Activated T-helper 1 cell treated with anti-CD3 and anti-CD28 coated beads, Interleukin-12 subunit alpha, Interleukin-12 subunit beta, Interleukin-2, Interleukin-4 antibody, amounts not matched to agents 30 ng/mL and 10 ng/mL and 1 ng/mL, durations not matched to agents 14 hours and 24 hours and 36 hours (primary cell): ENCODE measurements at regions not wholly inside any gene's neighbourhood (a gene's known extent, or its start where the extent isn't known, plus 50 kb on each side); places are given as distances from the start of the nearest gene placed in this dataset.

Source experiments
- DNase-seq: peaks from one replicate; pipeline ENCODE4 v3.0.0; 2021; ENCODE audit warnings: low spot score
- H3K27ac Mint-ChIP-seq: one replicate; pipeline ENCODE4 v1.8.0; 2021; ENCODE audit warnings: mild to moderate bottlenecking, mixed read lengths
- H3K27me3 Mint-ChIP-seq: one replicate; pipeline ENCODE4 v1.8.0; 2022; ENCODE audit warnings: mild to moderate bottlenecking, moderate library complexity, mixed read lengths; ENCODE audit not compliant: insufficient read depth
- H3K36me3 Mint-ChIP-seq: one replicate; pipeline ENCODE4 v1.8.0; 2021; ENCODE audit warnings: low read depth, mixed read lengths
- H3K4me1 Mint-ChIP-seq: one replicate; pipeline ENCODE4 v1.8.0; 2021; ENCODE audit warnings: low read depth, mixed read lengths
- H3K4me3 Mint-ChIP-seq: one replicate; pipeline ENCODE4 v1.8.0; 2021; ENCODE audit warnings: mild to moderate bottlenecking, moderate library complexity, mixed read lengths
- H3K9me3 Mint-ChIP-seq: one replicate; pipeline ENCODE4 v1.8.0; 2021; ENCODE audit warnings: mixed read lengths
- intact Hi-C: fragments of 100-400 bp; cut with micrococcal nuclease; formaldehyde crosslinking; loops from one replicate; pipeline ENCODE4 v1.15.1; 2024

GRCh38 chr18:59051470-59052165, 88.1 kb upstream of the SEC11C start:
- peaks cover 8% of the 10 kb centered on the region for H3K27me3 Mint-ChIP-seq

GRCh38 chr18:59052965-59053820, 86.5 kb upstream of the SEC11C start:
- no peak for DNase-seq
- Mint-ChIP-seq H3K27me3 (peaks cover 8% of the 10 kb centered on the region), H3K27ac (no peak overlapping the region), H3K4me1 (no peaks in the 10 kb centered on the region), H3K36me3 (no peaks in the 10 kb centered on the region), H3K4me3 (no peak overlapping the region), H3K9me3 (no peaks in the 10 kb centered on the region)
- intact Hi-C loops, result no loop called here

More at GRCh38 chr18:59051470-59052165, 88.1 kb upstream of the SEC11C start:
- Mint-ChIP-seq H3K4me1 (no peaks in the 10 kb centered on the region), H3K36me3 (no peaks in the 10 kb centered on the region), H3K4me3 (no peak overlapping the region), H3K9me3 (no peaks in the 10 kb centered on the region), H3K27ac (no peak overlapping the region)
- intact Hi-C loops, result no loop called here
- DNase-seq, result no peak

GRCh38 chr18:59054496-59055287, 85.0 kb upstream of the SEC11C start:
- DNase-seq, result no peak
- intact Hi-C loops, result no loop called here

GRCh38 chr18:59055345-59056032, 84.2 kb upstream of the SEC11C start:
- H3K4me3 Mint-ChIP-seq, result no peak overlapping the region
- DNase-seq, result no peak
- no peak overlapping the region for H3K27ac Mint-ChIP-seq
- no peaks in the 10 kb centered on the region for H3K36me3 Mint-ChIP-seq
- intact Hi-C loops, result no loop called here
- peaks cover 12% of the 10 kb centered on the region for H3K27me3 Mint-ChIP-seq
- no peaks in the 10 kb centered on the region for H3K9me3 Mint-ChIP-seq
- no peaks in the 10 kb centered on the region for H3K4me1 Mint-ChIP-seq

More at GRCh38 chr18:59054496-59055287, 85.0 kb upstream of the SEC11C start:
- no peaks in the 10 kb centered on the region for H3K36me3 Mint-ChIP-seq
- no peak overlapping the region for H3K4me3 Mint-ChIP-seq
- H3K27me3 Mint-ChIP-seq, result peaks cover 12% of the 10 kb centered on the region
- no peaks in the 10 kb centered on the region for H3K9me3 Mint-ChIP-seq
- no peak overlapping the region for H3K27ac Mint-ChIP-seq
- no peaks in the 10 kb centered on the region for H3K4me1 Mint-ChIP-seq

- peak; percentile 25 for DNase-seq
- no peak overlapping the region for H3K4me3 Mint-ChIP-seq
- intact Hi-C loops, result loop anchor here (1.0 kb wide), 1 partner anchor 276 kb away; no protein-coding TSS in a partner anchor
- H3K36me3 Mint-ChIP-seq, result no peaks in the 10 kb centered on the region
- H3K4me1 Mint-ChIP-seq, result no peaks in the 10 kb centered on the region
- H3K27ac Mint-ChIP-seq, result no peak overlapping the region
- H3K27me3 Mint-ChIP-seq, result peaks cover 17% of the 10 kb centered on the region
- no peaks in the 10 kb centered on the region for H3K9me3 Mint-ChIP-seq
Observed at GRCh38 chr18:59056706-59057492, 82.8 kb upstream of the SEC11C start.

DNA sequence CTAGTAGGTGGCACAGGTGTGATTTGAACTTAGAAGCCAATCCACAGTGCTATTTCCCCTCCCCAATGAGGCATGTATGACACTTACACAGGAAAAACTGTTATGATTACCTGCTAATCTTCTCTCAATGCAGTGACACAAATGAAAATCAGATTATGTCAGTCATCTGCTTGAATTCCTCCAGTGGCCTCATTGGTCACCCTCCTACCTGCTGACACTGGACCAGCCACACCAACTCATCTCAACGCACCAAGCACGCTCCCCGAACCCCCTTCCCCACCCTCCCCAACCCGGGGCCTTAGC, 82.2 kb upstream of the SEC11C start:
- intact Hi-C loops, result loop anchor here (1.0 kb wide), 1 partner anchor 276 kb away; no protein-coding TSS in a partner anchor
- H3K4me3 Mint-ChIP-seq, result no peak overlapping the region
- DNase-seq, result no peak
- H3K9me3 Mint-ChIP-seq, result no peaks in the 10 kb centered on the region
- no peaks in the 10 kb centered on the region for H3K36me3 Mint-ChIP-seq
- no peaks in the 10 kb centered on the region for H3K4me1 Mint-ChIP-seq
- H3K27ac Mint-ChIP-seq, result no peak overlapping the region
- H3K27me3 Mint-ChIP-seq, result peaks cover 17% of the 10 kb centered on the region

GRCh38 chr18:59057969-59058368, 81.7 kb upstream of the SEC11C start:
- DNase-seq, result no peak
- peaks cover 17% of the 10 kb centered on the region for H3K27me3 Mint-ChIP-seq
- intact Hi-C loops, result loop anchor here (1.0 kb wide), 1 partner anchor 277 kb away; no protein-coding TSS in a partner anchor
- H3K4me3 Mint-ChIP-seq, result no peak overlapping the region
- no peak overlapping the region for H3K27ac Mint-ChIP-seq
- H3K36me3 Mint-ChIP-seq, result no peaks in the 10 kb centered on the region
- no peaks in the 10 kb centered on the region for H3K9me3 Mint-ChIP-seq
- no peaks in the 10 kb centered on the region for H3K4me1 Mint-ChIP-seq

DNA sequence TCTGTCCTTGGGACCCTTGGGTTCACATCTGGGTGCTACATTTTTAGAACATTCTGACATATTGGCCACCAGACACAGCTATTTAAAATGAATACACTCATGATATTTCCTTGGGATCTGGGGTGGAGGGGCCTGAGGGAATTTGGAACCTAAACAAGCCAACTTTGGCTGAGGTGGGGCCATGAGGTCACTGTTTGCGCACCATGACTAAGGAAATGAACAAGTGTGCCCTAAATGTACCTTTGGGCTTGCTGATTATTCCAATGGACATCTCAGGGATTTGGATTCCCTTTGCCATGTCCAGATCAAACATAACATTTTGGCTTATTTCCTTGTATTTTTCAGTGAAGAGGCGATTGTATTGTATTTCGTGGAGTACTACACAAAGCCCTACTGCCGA, 80.5 kb upstream of the SEC11C start:
- no peak overlapping the region for H3K27ac Mint-ChIP-seq
- intact Hi-C loops, result no loop called here
- H3K4me3 Mint-ChIP-seq, result no peak overlapping the region
- no peaks in the 10 kb centered on the region for H3K9me3 Mint-ChIP-seq
- no peak for DNase-seq
- H3K36me3 Mint-ChIP-seq, result no peaks in the 10 kb centered on the region
- H3K27me3 Mint-ChIP-seq, result peaks cover 20% of the 10 kb centered on the region
- no peaks in the 10 kb centered on the region for H3K4me1 Mint-ChIP-seq

GRCh38 chr18:59060551-59060950, 79.1 kb upstream of the SEC11C start:
- intact Hi-C loops, result no loop called here
- Mint-ChIP-seq H3K27ac (no peak overlapping the region), H3K4me1 (no peaks in the 10 kb centered on the region), H3K36me3 (no peaks in the 10 kb centered on the region), H3K9me3 (no peaks in the 10 kb centered on the region), H3K4me3 (no peak overlapping the region), H3K27me3 (peaks cover 20% of the 10 kb centered on the region)
- no peak for DNase-seq

DNA sequence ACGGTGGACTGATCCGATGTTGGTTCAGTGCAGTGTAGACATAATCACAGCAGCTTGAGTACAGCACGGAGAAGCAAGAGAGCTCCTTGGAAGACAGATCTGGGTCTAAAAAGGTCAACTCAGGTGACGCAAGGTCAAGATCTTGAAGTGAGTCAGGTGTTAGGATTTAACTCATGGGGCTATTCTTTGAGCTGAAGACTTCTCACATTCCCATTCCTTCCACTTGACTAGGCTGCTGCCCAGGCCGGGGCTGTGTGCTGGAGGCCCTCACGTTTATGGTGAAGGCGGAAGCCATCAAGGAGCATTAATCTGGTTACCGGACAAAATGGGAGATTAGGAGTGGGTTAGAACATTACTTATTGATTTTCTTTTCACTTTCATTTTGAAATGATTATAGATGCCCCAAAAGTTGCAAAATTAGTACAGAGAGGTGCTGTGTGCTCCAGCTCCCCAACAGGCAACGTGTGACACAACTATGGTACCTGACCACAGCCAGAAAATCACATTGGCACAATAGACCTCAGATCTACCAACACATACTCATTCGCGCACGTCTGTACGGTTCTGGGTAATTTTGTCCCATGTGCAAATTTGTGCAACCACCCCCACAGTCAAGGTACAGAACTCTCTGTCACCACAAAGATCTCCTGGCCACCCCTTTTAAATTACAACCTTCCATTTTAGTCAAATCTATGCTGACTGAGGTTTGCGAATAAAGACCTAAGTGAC, 77.6 kb upstream of the SEC11C start:
- Mint-ChIP-seq H3K4me3 (no peak overlapping the region), H3K27ac (no peak overlapping the region), H3K27me3 (peaks cover 22% of the 10 kb centered on the region), H3K36me3 (no peaks in the 10 kb centered on the region), H3K4me1 (no peaks in the 10 kb centered on the region), H3K9me3 (no peaks in the 10 kb centered on the region)
- DNase-seq, result no peak
- intact Hi-C loops, result no loop called here

DNA sequence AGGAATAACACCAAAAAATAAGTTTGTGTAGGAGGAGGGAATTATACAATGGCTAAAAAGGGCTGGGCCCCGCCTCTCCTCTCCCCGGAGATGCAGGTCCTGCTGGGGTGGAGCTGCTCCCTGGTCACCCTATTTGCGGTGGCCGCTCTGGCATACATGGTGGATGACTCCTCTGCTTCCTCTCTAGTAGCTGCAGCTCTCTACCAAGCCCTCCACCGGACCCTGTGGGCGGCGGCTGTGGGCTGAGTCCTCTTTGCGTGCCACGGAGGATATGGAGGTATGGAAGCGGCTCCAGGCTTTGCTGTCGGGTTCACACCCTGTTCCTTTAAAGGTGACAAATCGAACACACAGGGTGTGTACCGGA, 77.1 kb upstream of the SEC11C start:
- Mint-ChIP-seq H3K27ac (no peak overlapping the region), H3K36me3 (no peaks in the 10 kb centered on the region), H3K9me3 (no peaks in the 10 kb centered on the region), H3K27me3 (peaks cover 22% of the 10 kb centered on the region), H3K4me3 (no peak overlapping the region), H3K4me1 (no peaks in the 10 kb centered on the region)
- DNase-seq, result no peak
- intact Hi-C loops, result no loop called here
